ENCODE measurements at regions not wholly inside any gene's neighbourhood (a gene's known extent, or its start where the extent isn't known, plus 50 kb on each side); places are given as distances from the start of the nearest gene placed in this dataset.

DNA sequence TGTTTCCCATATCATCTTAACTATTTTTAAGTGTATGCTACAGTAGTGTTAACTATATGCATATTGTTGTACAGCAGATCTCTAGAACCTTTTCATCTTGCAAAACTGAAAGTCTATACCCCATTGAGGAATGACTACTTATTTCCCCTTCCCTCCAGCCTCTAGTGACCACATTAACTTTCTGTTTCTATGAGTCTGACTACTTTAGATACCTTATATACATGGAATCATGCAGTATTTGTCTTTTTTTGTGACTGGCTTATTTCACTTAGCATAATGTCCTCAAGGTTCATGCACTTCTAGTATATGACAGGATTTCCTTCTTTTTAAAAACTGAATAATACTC lies 96.5 kb upstream of the BTG3 start:
- no peak for TF ChIP-seq CTCF (conservative IDR thresholded peaks at IDR 0.05; ENCODE audit: low read length)
- TF ChIP-seq EZH2phosphoT487 (IDR thresholded peaks at IDR 0.05; ENCODE audit: borderline replicate concordance) = no peak
